Activated T-cell treated with anti-CD3 and anti-CD28 coated beads, Interleukin-2, amount 50 U/mL, for 48 hours (primary cell): ENCODE measurements at regions not wholly inside any gene's neighbourhood (a gene's known extent, or its start where the extent isn't known, plus 50 kb on each side); places are given as distances from the start of the nearest gene placed in this dataset.

Experiments used
- DNase-seq, 2 experiments: peaks; one replicate each; pipeline ENCODE4 v3.0.0-alpha.2; 2020

DNA sequence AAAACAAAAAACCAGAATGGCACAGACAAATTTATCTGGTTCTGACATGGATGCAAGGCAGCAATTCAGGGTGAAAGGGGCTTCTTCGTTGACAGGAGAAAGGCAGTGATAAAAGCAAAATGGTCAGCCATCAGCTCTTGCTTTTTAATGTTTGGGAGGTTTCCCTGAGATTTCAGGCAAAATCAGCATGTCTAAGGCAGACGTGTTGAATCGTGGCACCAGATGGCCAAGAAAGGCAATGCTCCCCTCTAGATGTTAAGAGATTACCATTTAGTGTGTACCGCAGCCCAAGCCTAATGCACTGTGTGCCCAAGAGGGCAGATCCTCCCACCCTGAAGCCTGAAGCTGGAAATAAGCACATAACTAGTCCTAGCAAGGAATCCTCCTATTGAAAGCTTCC, 88.8 kb upstream of the GALNT18 start:
- no peak for DNase-seq

DNA sequence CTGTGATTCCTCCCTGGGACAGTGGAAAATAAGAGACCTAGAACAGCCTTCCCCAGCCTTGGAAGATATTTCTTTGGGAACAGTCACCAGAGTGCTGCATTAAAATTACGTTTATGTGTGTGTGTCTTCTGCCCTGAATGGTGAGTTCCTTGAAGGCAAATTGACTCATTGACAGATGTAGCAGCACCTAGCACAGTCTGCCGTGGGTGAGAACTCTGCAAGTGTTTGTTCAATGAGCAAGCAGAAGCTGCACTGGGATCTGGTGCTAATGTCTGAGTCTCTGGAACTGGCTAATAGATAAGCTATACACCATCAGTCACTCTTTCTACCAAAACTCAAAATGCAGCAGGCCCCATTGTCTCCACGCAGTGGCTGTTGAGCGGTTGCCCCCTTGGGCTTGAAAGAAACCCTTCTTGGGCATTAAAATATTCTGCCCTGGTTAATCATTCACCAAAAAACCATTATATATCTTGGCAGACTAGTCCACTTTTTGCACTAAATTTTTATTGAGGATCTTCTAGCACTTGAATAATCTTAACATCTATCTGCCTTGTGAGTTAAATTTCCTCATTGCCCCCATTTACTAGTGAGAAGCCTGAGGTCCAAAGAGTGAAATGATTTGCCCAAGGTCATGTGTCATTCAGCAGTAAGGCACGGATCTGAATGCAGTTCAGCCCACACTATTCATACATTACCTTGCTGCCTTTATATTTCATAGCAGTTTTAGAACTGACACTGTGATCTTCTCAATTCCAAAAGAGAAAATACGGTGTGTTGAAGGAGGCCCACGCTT, 87.8 kb upstream of the GALNT18 start:
- DNase-seq = no peak

DNA sequence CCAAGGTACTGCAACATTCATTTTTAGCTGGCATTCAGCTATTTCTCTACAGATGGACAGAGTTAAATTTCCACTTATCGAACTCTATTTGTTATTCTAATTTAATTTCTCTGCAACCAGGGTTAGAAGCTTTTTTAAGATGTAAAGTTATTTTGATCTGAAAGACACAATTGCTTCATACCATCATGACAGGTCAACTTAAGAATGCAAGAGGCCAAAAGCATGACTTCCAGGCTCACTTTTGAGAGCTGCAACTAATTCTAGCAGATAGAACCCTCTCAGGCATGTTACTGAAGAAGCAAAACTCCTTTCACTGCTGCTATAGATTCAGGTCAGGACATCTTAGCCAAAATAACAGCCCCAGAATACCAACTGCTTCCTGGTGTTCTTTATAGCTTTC, 86.5 kb upstream of the GALNT18 start:
- DNase-seq = no peak

GRCh38 chr11:11706028-11706427, 84.2 kb upstream of the GALNT18 start:
- no peak for DNase-seq

- no peak for DNase-seq
These were observed 82.1 kb upstream of the GALNT18 start for GRCh38 chr11:11703885-11704284.

GRCh38 chr11:11701070-11701469, 79.3 kb upstream of the GALNT18 start:
- DNase-seq = no peak

DNA sequence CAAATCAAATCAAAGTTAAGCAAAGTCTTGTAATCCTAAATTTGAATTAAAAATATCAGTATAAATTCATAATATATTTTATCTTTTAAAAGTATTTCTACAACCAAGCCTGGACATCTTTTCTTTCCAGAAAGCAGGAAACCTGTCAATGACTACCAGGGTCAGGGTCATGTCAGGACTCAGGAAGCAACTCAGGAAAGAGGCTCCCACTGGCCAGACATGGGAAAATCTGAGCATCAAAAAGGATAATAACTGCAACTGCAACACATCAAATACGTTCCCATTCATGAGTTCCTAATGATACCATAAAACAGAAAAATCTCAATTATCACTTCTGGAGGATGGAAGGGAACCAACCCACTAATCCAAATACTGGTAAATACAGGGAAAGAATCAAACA, 76.0 kb upstream of the GALNT18 start:
- DNase-seq = no peak

DNA sequence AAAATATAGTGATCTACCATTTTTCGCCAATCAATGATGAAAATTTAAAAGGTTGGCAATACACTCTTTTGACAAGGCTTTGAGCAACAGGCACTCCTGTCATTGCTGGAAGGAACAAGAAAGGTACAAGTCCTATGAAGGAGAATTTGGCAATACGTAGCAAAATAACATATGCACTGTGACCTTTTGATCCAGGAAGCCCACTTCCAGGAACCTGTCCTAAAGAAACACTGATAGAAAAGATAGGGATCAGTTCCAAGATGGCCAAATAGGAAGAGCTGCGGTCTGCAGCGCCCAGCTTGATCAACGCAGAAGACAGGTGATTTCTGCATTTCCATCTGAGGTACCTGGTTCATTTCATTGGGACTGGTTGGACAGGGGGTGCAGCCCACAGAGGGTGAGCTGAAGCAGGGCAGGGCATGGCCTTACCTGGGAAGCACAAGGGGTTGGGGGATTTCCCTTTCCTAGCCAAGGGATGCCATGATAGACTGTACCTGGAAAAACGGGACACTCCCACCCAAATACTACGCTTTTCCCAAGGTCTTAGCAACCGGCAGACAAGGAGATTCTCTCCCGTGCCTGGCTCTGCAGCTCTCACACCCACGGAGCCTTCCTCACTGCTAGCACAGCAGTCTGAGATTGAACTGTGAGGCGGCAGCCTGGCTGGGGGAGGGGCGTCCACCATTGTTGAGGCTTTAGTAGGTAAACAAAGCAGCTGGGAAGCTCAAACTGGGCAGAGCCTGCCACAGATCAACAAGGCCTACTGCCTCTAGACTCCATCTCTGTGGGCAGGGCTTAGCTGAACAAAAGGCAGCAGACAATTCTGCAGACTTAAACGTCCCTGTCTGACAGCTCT, 69.7 kb upstream of the GALNT18 start:
- no peak for DNase-seq

DNA sequence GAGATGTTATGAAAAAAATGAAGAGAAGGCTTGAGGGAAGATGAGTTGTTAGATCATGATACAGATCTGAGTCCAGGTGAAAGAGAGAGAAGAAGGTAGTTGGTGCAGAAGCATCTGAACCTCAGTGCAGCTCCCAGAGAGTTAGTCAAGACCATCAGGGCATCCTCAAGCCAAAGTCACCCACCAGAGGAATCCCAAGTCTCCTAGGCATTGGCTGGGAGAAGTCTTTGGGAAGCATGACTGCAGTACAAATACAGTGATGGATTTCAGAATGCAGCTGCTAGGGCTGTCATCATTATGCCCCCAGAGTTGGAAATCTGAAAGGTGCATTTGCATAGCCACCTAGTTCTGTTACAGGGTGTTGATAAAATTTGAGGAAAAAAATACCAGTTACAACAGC, 59.7 kb upstream of the GALNT18 start:
- no peak for DNase-seq

DNA sequence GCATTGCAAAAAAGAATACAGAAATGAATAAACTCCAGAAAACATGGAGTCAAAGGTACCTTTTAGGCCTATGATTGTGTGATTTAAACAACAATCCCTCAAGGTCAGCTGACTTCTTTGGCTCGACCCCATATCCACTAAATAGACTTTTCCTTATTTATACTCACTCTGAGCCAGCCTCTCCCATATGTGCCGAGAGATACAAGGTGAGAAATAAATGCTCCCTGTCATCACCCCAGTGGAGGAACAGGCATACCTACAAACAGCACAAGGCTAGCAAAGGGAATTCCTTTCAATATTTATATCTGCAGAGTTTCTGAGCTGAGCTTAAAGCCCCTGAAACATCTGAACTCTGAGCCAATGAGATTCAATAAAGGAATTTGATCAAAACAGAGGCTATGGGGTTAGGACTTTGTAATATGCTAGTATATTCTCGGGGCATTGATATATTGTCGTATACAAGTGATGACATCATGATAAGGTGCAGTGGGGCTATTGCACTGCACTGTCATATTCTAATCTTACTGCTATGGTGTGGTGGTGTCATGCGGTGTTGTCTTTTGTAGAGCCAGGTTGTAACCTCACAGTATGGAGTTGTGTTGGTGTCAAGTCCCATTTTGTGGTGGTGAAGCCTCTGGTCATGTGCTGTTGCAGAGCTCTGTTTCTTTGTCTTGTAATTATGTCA, 56.0 kb upstream of the GALNT18 start:
- DNase-seq = no peak

- no peak for DNase-seq
These were observed 53.9 kb upstream of the GALNT18 start for GRCh38 chr11:11675671-11676181.

DNA sequence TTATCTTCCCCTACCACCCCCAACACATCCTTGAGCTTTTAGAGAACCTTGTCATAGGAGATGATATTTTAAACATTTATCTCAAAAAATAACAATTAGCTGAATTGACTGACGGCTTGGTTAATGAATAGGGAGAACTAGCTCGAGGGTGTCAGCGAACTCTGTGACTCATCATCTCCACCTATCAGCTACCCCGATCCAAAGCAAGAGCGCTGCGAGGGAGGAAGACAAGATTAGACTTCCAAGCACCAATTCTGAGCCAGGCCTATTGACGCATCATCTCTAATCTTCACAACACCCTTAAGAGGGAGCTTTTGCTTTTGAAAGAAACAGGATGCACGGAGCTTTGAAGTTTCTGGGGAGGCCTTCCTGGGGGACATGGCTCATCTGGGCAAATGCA, 51.0 kb upstream of the GALNT18 start:
- DNase-seq = no peak

- no peak for DNase-seq
These were observed 50.3 kb upstream of the GALNT18 start for GRCh38 chr11:11672101-11672500.
